ENCODE measurements at regions not wholly inside any gene's neighbourhood (a gene's known extent, or its start where the extent isn't known, plus 50 kb on each side); places are given as distances from the start of the nearest gene placed in this dataset.

GRCh38 chr16:63787014-63787413 is 1334.8 kb downstream of the CDH11 start:
- H3K27ac ChIP-seq: no peak overlapping the region
- no peaks in the 10 kb centered on the region for H3K4me1 ChIP-seq
- 95 to 96% methylated on average over 1 of the region's 1 CpG for WGBS, 2 donors
- DNase-seq: no peak
- H3K4me3 ChIP-seq (replicated peaks in 1 of 3): no peak overlapping the region
- intact Hi-C loops (cut with DNase I): no loop called here
- H3K27me3 ChIP-seq: no peaks in the 10 kb centered on the region
- no peaks in the 10 kb centered on the region for H3K36me3 ChIP-seq
- no peak for TF ChIP-seq CTCF (IDR thresholded peaks at IDR 0.05)
- TF ChIP-seq POLR2A (IDR thresholded peaks at IDR 0.05): no peak
- H3K9me3 ChIP-seq: no peaks in the 10 kb centered on the region

- TF ChIP-seq POLR2A (IDR thresholded peaks at IDR 0.05) (no peak), CTCF (IDR thresholded peaks at IDR 0.05) (no peak)
- Histone ChIP-seq H3K9me3 (no peaks in the 10 kb centered on the region), H3K36me3 (no peaks in the 10 kb centered on the region), H3K4me3 (replicated peaks in 1 of 3) (no peak overlapping the region), H3K27ac (no peak overlapping the region), H3K27me3 (no peaks in the 10 kb centered on the region), H3K4me1 (no peaks in the 10 kb centered on the region)
- DNase-seq: no peak
- WGBS, 2 donors: 79 to 92% methylated on average over 2 of the region's 2 CpGs
- intact Hi-C loops (cut with DNase I): no loop called here
Measured at GRCh38 chr16:63785170-63785569, 1336.7 kb downstream of the CDH11 start.

- no peak for DNase-seq
- TF ChIP-seq CTCF (IDR thresholded peaks at IDR 0.05) (no peak), POLR2A (IDR thresholded peaks at IDR 0.05) (no peak)
- Histone ChIP-seq H3K9me3 (no peaks in the 10 kb centered on the region), H3K36me3 (no peaks in the 10 kb centered on the region), H3K4me1 (no peaks in the 10 kb centered on the region), H3K27me3 (no peaks in the 10 kb centered on the region), H3K27ac (no peak overlapping the region), H3K4me3 (replicated peaks in 1 of 3) (no peak overlapping the region)
- intact Hi-C loops (cut with DNase I): no loop called here
Measured at GRCh38 chr16:63776437-63776836, 1345.4 kb downstream of the CDH11 start.

GRCh38 chr16:63776034-63776433 is 1345.8 kb downstream of the CDH11 start:
- DNase-seq: no peak
- no peaks in the 10 kb centered on the region for H3K36me3 ChIP-seq
- no peaks in the 10 kb centered on the region for H3K4me1 ChIP-seq
- TF ChIP-seq POLR2A (IDR thresholded peaks at IDR 0.05) (no peak), CTCF (IDR thresholded peaks at IDR 0.05) (no peak)
- intact Hi-C loops (cut with DNase I): no loop called here
- H3K9me3 ChIP-seq: no peaks in the 10 kb centered on the region
- no peak overlapping the region for H3K27ac ChIP-seq
- H3K4me3 ChIP-seq (replicated peaks in 1 of 3): no peak overlapping the region
- no peaks in the 10 kb centered on the region for H3K27me3 ChIP-seq

- no peaks in the 10 kb centered on the region for H3K9me3 ChIP-seq
- WGBS, 2 donors: 72 to 87% methylated on average over 3 of the region's 3 CpGs
Measured at GRCh38 chr16:63774302-63774701, 1347.6 kb downstream of the CDH11 start.

More at GRCh38 chr16:63774302-63774701, 1347.6 kb downstream of the CDH11 start:
- no peaks in the 10 kb centered on the region for H3K4me1 ChIP-seq
- no peaks in the 10 kb centered on the region for H3K36me3 ChIP-seq
- H3K4me3 ChIP-seq (replicated peaks in 1 of 3): no peak overlapping the region
- DNase-seq: no peak
- no peak for TF ChIP-seq POLR2A (IDR thresholded peaks at IDR 0.05)
- no peak for TF ChIP-seq CTCF (IDR thresholded peaks at IDR 0.05)
- no peak overlapping the region for H3K27ac ChIP-seq
- H3K27me3 ChIP-seq: no peaks in the 10 kb centered on the region
- intact Hi-C loops (cut with DNase I): no loop called here

All from thyroid gland (tissue), 4 donors.